HG03025 (cell line): ENCODE measurements at regions not wholly inside any gene's neighbourhood (a gene's known extent, or its start where the extent isn't known, plus 50 kb on each side); places are given as distances from the start of the nearest gene placed in this dataset.

Experiments
- ATAC-seq: cut with Tn5 transposase; IDR thresholded peaks from one replicate; pipeline ENCODE4 v1.9.1; 2021; ENCODE audit warnings: mild to moderate bottlenecking, moderate library complexity; ENCODE audit not compliant: unreplicated experiment, low FRiP score

- no peak for ATAC-seq
Measured at GRCh38 chr5:171509467-171509866, 90.0 kb downstream of the FGF18 start.

- ATAC-seq: no peak
Measured at GRCh38 chr5:171512397-171512796, 93.0 kb downstream of the FGF18 start.

- no peak for ATAC-seq
Measured at GRCh38 chr5:171513591-171513990, 94.1 kb downstream of the FGF18 start.

- ATAC-seq: no peak
Measured at GRCh38 chr5:171518916-171519315, 99.5 kb downstream of the FGF18 start.

GRCh38 chr5:171520300-171521174, 101.1 kb downstream of the FGF18 start:
- no peak for ATAC-seq

GRCh38 chr5:171521219-171521633, 101.8 kb downstream of the FGF18 start:
- no peak for ATAC-seq

- ATAC-seq: no peak
Measured at GRCh38 chr5:171521679-171522078, 102.2 kb downstream of the FGF18 start.

- no peak for ATAC-seq
Measured at GRCh38 chr5:171523781-171524180, 104.3 kb downstream of the FGF18 start.

GRCh38 chr5:171524466-171524865, 105.0 kb downstream of the FGF18 start:
- no peak for ATAC-seq

GRCh38 chr5:171525085-171525484, 105.6 kb downstream of the FGF18 start:
- no peak for ATAC-seq

GRCh38 chr5:171528036-171528435, 108.6 kb downstream of the FGF18 start:
- ATAC-seq: no peak

- no peak for ATAC-seq
Measured at GRCh38 chr5:171528865-171529614, 109.6 kb downstream of the FGF18 start.

- ATAC-seq: no peak
Measured at GRCh38 chr5:171531638-171532037, 112.2 kb downstream of the FGF18 start.

GRCh38 chr5:171533153-171533552, 113.7 kb downstream of the FGF18 start:
- no peak for ATAC-seq

- ATAC-seq: no peak
Measured at GRCh38 chr5:171534043-171534895, 114.8 kb downstream of the FGF18 start.

GRCh38 chr5:171535162-171535561, 115.7 kb downstream of the FGF18 start:
- no peak for ATAC-seq

GRCh38 chr5:171537070-171537849, 117.8 kb downstream of the FGF18 start:
- no peak for ATAC-seq

GRCh38 chr5:171537923-171538537, 118.6 kb downstream of the FGF18 start:
- no peak for ATAC-seq

- no peak for ATAC-seq
Measured at GRCh38 chr5:171538681-171539080, 119.2 kb downstream of the FGF18 start.

- no peak for ATAC-seq
Measured at GRCh38 chr5:171540865-171541264, 121.4 kb downstream of the FGF18 start.
